Neural progenitor cell (in vitro differentiated cells): ENCODE measurements at regions not wholly inside any gene's neighbourhood (a gene's known extent, or its start where the extent isn't known, plus 50 kb on each side); places are given as distances from the start of the nearest gene placed in this dataset.
"Not testable (repeated sequence)": the region's sequence is repeated elsewhere in the genome, so short reads cannot be mapped to it uniquely, and the experiment has no call there.

ENCODE experiments used
- DNase-seq: peaks from one replicate; pipeline ENCODE4 v3.0.0-alpha.2; 2016; ENCODE audit warnings: low spot score
- H2AFZ ChIP-seq: fragments of 200-600 bp; sonication (generic); replicated peaks from 2 replicates; pipeline ENCODE4 v1.6.1; 2016; ENCODE audit warnings: antibody characterized with exemption
- H3F3A ChIP-seq: fragments of 200-600 bp; sonication (generic); 2 replicates; pipeline ENCODE4 v1.6.1; 2016; ENCODE audit warnings: antibody characterized with exemption, low read depth
- H3K27ac ChIP-seq: fragments of 200-600 bp; sonication (generic); 2 replicates; pipeline ENCODE4 v1.5.1; 2016; ENCODE audit warnings: mild to moderate bottlenecking
- H3K27me3 ChIP-seq: fragments of 200-600 bp; sonication (generic); 2 replicates; pipeline ENCODE4 v1.6.1; 2016; ENCODE audit warnings: mild to moderate bottlenecking, moderate library complexity
- H3K36me3 ChIP-seq: fragments of 200-600 bp; sonication (generic); 2 replicates; pipeline ENCODE4 v1.5.1; 2016
- H3K4me1 ChIP-seq: fragments of 200-600 bp; sonication (generic); 2 replicates; pipeline ENCODE4 v1.6.1; 2016; ENCODE audit warnings: mixed run types
- H3K4me2 ChIP-seq: fragments of 200-600 bp; sonication (generic); 2 replicates; pipeline ENCODE4 v1.6.1; 2016
- H3K4me3 ChIP-seq: fragments of 200-600 bp; sonication (generic); 2 replicates; pipeline ENCODE4 v1.5.1; 2016
- H3K79me2 ChIP-seq: fragments of 200-600 bp; sonication (generic); 2 replicates; pipeline ENCODE4 v1.6.1; 2016; ENCODE audit warnings: low read depth
- H3K9ac ChIP-seq: fragments of 200-600 bp; sonication (generic); 2 replicates; pipeline ENCODE4 v1.6.1; 2016
- H3K9me3 ChIP-seq: fragments of 200-600 bp; sonication (generic); 2 replicates; pipeline ENCODE4 v1.5.1; 2016; ENCODE audit warnings: low read depth
- H4K20me1 ChIP-seq: fragments of 200-600 bp; sonication (generic); 2 replicates; pipeline ENCODE4 v1.6.1; 2016; ENCODE audit warnings: low read depth
- H3K27ac Mint-ChIP-seq: 3 replicates; pipeline ENCODE4 v1.8.0; 2021; ENCODE audit warnings: mixed read lengths
- H3K27me3 Mint-ChIP-seq: 2 replicates; pipeline ENCODE4 v1.8.0; 2022; ENCODE audit warnings: low read depth, mild to moderate bottlenecking, inconsistent platforms, moderate library complexity, mixed read lengths; ENCODE audit not compliant: insufficient read depth
- H3K36me3 Mint-ChIP-seq: 3 replicates; pipeline ENCODE4 v1.8.0; 2021; ENCODE audit warnings: mixed read lengths
- H3K4me1 Mint-ChIP-seq: 3 replicates; pipeline ENCODE4 v1.8.0; 2021; ENCODE audit warnings: mixed read lengths
- H3K4me3 Mint-ChIP-seq: 3 replicates; pipeline ENCODE4 v1.8.0; 2021; ENCODE audit warnings: mild to moderate bottlenecking, moderate library complexity, mixed read lengths
- H3K9me3 Mint-ChIP-seq: 3 replicates; pipeline ENCODE4 v1.8.0; 2020; ENCODE audit warnings: mixed read lengths
- EZH2 ChIP-seq: fragments of 200-600 bp; sonication (generic); IDR thresholded peaks from 2 replicates; pipeline ENCODE4 v1.6.1; 2017; ENCODE audit warnings: antibody characterized with exemption, mild to moderate bottlenecking, moderate library complexity
- EZH2phosphoT487 ChIP-seq: fragments of 200-600 bp; sonication (generic); IDR thresholded peaks from 2 replicates; pipeline ENCODE4 v1.6.1; 2017; ENCODE audit warnings: antibody characterized with exemption
- TF ChIP-seq, protein P1 (sequence below): fragments of 200-600 bp; sonication (generic); IDR thresholded peaks from 2 replicates; pipeline ENCODE4 v1.5.1; 2017; ENCODE audit warnings: antibody characterized with exemption, mild to moderate bottlenecking

DNA sequence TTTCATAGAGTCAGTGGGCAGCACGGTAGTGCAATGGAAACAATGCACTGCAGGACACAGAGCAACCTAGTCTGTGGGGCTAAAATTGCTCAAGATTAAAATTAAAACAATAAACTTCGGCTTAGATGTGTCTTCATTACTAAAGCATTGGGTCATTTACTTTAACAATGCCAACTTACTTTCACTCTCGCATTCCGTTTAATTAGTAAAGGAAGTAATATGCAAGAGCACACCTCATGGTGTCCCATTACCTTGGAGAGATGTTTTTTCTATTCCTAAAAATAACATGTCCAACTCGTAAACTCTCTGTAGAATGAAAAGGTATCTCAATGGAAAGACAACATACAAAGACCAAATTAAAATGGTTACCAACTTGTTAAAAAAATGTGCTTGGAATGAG, 738.4 kb downstream of the PCDH17 start:
- TF ChIP-seq EZH2phosphoT487 = no peak
- Mint-ChIP-seq H3K4me3 (no peak overlapping the region), H3K27me3 (no peaks in the 10 kb centered on the region), H3K9me3 (peaks cover 3% of the 10 kb centered on the region), H3K4me1 (no peaks in the 10 kb centered on the region), H3K27ac (no peak overlapping the region), H3K36me3 (no peaks in the 10 kb centered on the region)
- no peak for DNase-seq
- Histone ChIP-seq H3K79me2 (no peaks in the 10 kb centered on the region), H3K4me1 (no peaks in the 10 kb centered on the region), H3F3A (no peaks in the 10 kb centered on the region), H3K9ac (no peak overlapping the region), H3K27ac (no peak overlapping the region), H3K4me3 (no peak overlapping the region), H3K27me3 (no peaks in the 10 kb centered on the region), H2AFZ (no peak overlapping the region), H4K20me1 (no peaks in the 10 kb centered on the region), H3K4me2 (no peak overlapping the region), H3K9me3 (no peaks in the 10 kb centered on the region), H3K36me3 (no peaks in the 10 kb centered on the region)

DNA sequence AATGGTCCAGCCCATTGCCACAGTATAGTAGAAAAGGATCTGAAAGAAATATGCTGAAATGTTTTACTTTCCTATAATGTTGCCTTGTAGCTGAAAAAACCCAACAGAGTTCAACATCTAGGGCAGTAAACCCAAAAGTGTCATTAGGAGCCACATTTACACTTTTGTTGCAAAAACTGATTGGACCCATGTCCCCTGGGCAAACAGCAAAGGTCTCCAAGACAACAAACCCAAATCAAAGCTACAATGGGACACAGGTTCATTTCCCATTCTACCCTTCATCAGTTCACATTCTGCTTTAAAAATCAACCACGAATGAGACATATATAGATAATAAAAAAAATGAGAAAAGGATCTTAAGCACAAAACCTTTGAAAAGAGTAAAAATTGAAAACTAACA, 744.8 kb downstream of the PCDH17 start:
- Histone ChIP-seq H3K36me3 (no peaks in the 10 kb centered on the region), H3F3A (no peaks in the 10 kb centered on the region), H3K27ac (no peak overlapping the region), H3K4me1 (peaks cover 10% of the 10 kb centered on the region), H4K20me1 (no peaks in the 10 kb centered on the region), H2AFZ (no peak overlapping the region), H3K4me2 (no peak overlapping the region), H3K9me3 (no peaks in the 10 kb centered on the region), H3K4me3 (no peak overlapping the region), H3K79me2 (no peaks in the 10 kb centered on the region), H3K9ac (no peak overlapping the region), H3K27me3 (no peaks in the 10 kb centered on the region)
- H3K9me3 Mint-ChIP-seq = no peaks in the 10 kb centered on the region
- no peak overlapping the region for H3K4me3 Mint-ChIP-seq
- TF ChIP-seq, protein P1, sequence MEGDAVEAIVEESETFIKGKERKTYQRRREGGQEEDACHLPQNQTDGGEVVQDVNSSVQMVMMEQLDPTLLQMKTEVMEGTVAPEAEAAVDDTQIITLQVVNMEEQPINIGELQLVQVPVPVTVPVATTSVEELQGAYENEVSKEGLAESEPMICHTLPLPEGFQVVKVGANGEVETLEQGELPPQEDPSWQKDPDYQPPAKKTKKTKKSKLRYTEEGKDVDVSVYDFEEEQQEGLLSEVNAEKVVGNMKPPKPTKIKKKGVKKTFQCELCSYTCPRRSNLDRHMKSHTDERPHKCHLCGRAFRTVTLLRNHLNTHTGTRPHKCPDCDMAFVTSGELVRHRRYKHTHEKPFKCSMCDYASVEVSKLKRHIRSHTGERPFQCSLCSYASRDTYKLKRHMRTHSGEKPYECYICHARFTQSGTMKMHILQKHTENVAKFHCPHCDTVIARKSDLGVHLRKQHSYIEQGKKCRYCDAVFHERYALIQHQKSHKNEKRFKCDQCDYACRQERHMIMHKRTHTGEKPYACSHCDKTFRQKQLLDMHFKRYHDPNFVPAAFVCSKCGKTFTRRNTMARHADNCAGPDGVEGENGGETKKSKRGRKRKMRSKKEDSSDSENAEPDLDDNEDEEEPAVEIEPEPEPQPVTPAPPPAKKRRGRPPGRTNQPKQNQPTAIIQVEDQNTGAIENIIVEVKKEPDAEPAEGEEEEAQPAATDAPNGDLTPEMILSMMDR = no peak
- TF ChIP-seq EZH2 (no peak), EZH2phosphoT487 (no peak)
- no peaks in the 10 kb centered on the region for H3K36me3 Mint-ChIP-seq
- H3K4me1 Mint-ChIP-seq = no peaks in the 10 kb centered on the region
- no peaks in the 10 kb centered on the region for H3K27me3 Mint-ChIP-seq
- no peak overlapping the region for H3K27ac Mint-ChIP-seq
- no peak for DNase-seq

DNA sequence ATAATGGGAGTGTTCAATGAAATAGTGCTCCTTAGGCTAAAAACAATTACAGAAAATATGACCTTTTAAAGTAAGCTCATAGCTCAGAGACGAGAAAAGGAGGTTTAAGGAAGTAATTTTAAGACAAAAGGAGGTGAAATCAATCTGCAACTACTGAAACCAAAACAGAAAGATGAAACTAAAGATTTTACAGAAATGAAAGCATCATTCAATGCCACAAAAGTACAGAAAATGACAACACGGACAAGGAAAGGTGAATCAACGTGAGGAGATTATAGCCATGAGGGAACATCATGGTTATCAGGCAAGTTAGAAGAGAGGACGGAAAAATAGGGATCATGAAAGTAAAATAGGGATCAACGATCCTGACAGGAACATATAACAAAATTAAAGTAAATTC, 745.2 kb downstream of the PCDH17 start:
- H3K4me1 ChIP-seq = peaks cover 10% of the 10 kb centered on the region
- Mint-ChIP-seq H3K4me3 (no peak overlapping the region), H3K27ac (no peak overlapping the region), H3K36me3 (no peaks in the 10 kb centered on the region), H3K4me1 (no peaks in the 10 kb centered on the region), H3K9me3 (no peaks in the 10 kb centered on the region), H3K27me3 (no peaks in the 10 kb centered on the region)
- H2AFZ ChIP-seq = no peak overlapping the region
- DNase-seq = no peak
- H3K9ac ChIP-seq = no peak overlapping the region
- TF ChIP-seq EZH2phosphoT487 = no peak
- TF ChIP-seq, protein P1 = no peak
- H3K4me3 ChIP-seq = no peak overlapping the region
- H3K36me3 ChIP-seq = no peaks in the 10 kb centered on the region
- H3K4me2 ChIP-seq = no peak overlapping the region
- H4K20me1 ChIP-seq = no peaks in the 10 kb centered on the region
- H3K9me3 ChIP-seq = no peaks in the 10 kb centered on the region
- H3F3A ChIP-seq = no peaks in the 10 kb centered on the region
- no peaks in the 10 kb centered on the region for H3K79me2 ChIP-seq
- no peak overlapping the region for H3K27ac ChIP-seq
- H3K27me3 ChIP-seq = no peaks in the 10 kb centered on the region

DNA sequence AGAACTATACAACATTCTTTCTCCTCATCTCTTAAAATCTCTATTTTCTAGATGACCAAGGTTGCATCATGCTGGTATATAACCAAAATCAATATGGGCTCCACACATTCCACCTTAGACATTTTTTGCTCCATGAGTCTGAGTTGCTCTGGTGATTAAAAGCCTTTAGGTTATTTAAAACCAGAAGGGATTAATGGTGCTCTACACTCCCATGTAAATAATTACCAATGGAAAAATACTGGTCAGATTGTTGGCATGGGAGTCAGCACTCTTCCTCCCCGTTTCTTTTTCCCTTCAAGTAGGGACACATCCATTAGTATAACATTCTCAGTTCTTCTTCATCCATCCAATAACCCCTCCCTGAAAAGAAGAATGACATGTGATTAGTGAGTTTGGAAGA, 747.7 kb downstream of the PCDH17 start:
- no peaks in the 10 kb centered on the region for H3K36me3 Mint-ChIP-seq

DNA sequence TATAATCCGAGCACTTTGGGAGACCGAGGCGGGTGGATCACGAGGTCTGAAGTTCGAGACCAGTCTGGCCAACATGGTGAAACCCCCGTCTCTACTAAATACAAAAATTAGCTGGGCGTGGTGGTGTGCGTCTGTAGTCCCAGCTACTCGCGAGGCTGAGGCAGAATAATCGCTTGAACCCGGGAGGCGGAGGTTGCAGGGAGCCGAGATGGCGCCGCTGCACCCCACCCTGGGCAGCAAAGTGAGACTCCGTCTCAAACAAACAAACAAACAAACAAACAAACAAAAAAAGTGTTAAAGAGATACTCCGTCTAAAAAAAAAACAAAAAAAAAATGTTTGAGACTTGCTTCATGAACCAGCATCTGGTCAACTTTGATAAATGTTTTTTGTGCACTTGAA, 753.8 kb downstream of the PCDH17 start:
- H3K79me2 ChIP-seq, H3K4me1 Mint-ChIP-seq, H3K27ac Mint-ChIP-seq, H3K4me2 ChIP-seq, H3F3A ChIP-seq, H3K27me3 ChIP-seq, H3K36me3 ChIP-seq, H3K4me3 Mint-ChIP-seq, H4K20me1 ChIP-seq, H2AFZ ChIP-seq, H3K4me3 ChIP-seq, DNase-seq, H3K27ac ChIP-seq, H3K9ac ChIP-seq, H3K36me3 Mint-ChIP-seq, H3K4me1 ChIP-seq, H3K27me3 Mint-ChIP-seq, H3K9me3 Mint-ChIP-seq, H3K9me3 ChIP-seq: not testable (repeated sequence)

More for the DNA sequence above, 747.7 kb downstream of the PCDH17 start:
- Histone ChIP-seq H3K4me3 (no peak overlapping the region), H3K4me1 (peaks cover 10% of the 10 kb centered on the region), H3K9ac (no peak overlapping the region), H3K36me3 (no peaks in the 10 kb centered on the region), H3K27ac (no peak overlapping the region), H3K9me3 (no peaks in the 10 kb centered on the region), H3K4me2 (no peak overlapping the region), H2AFZ (no peak overlapping the region), H3F3A (no peaks in the 10 kb centered on the region), H4K20me1 (no peaks in the 10 kb centered on the region), H3K27me3 (no peaks in the 10 kb centered on the region), H3K79me2 (no peaks in the 10 kb centered on the region)
- no peaks in the 10 kb centered on the region for H3K9me3 Mint-ChIP-seq
- no peak for DNase-seq
- no peak overlapping the region for H3K4me3 Mint-ChIP-seq
- H3K4me1 Mint-ChIP-seq = no peaks in the 10 kb centered on the region
- no peaks in the 10 kb centered on the region for H3K27me3 Mint-ChIP-seq
- TF ChIP-seq EZH2 = no peak
- no peak for TF ChIP-seq EZH2phosphoT487
- TF ChIP-seq, protein P1 = no peak
- H3K27ac Mint-ChIP-seq = no peak overlapping the region
